K562 (cell line): ENCODE measurements at regions not wholly inside any gene's neighbourhood (a gene's known extent, or its start where the extent isn't known, plus 50 kb on each side); places are given as distances from the start of the nearest gene placed in this dataset.

Experiments
- ATAC-seq: fragments of 200-7000 bp; cut with Tn5 transposase; 3 replicates; pipeline ENCODE4 v1.9.1; 2020; ENCODE audit warnings: moderate library complexity
- BruUV-seq: library from RNA; stranded (reverse); fragments of 400-500 nt; replicated peaks from 2 replicates; lab custom pipeline; 2021; lab: Mats Ljungman, UMichigan
- CTCF ChIA-PET: fragments of 300-600 bp; formaldehyde crosslinking; extraction: SDS; loops from one replicate; lab custom pipeline; 2021; ENCODE audit warnings: low intra/inter-chr PET ratio; lab: Yijun Ruan, JAX
- POLR2A ChIA-PET: fragments of 300-600, 350-650 bp; sonication (Branson Sonifier 250); formaldehyde crosslinking; extraction: SDS; loops from one replicate; lab custom pipeline; 2021; ENCODE audit warnings: antibody characterized with exemption, inconsistent platforms; lab: Yijun Ruan, JAX
- DNase-seq, 4 experiments: peaks; one replicate each; pipeline versions ENCODE4 v3.0.0 to v3.0.0-alpha.2; 2011 to 2018; ENCODE audit warnings: low spot score in 3 of 4, mixed read lengths in 3 of 4; ENCODE audit errors: extremely low read depth in 1 of 4
- FAIRE-seq: peaks from 2 replicates; lab custom pipeline; 2011; peaks lifted over from hg19 to GRCh38; lab: Jason Lieb, UNC
- H2AFZ ChIP-seq: 2 replicates; pipeline ENCODE4 v1.6.0; 2011; ENCODE audit warnings: low read depth, low read length, control low read depth, inconsistent platforms
- H3K27ac ChIP-seq: fragments of 200-600 bp; 3 replicates; pipeline ENCODE4 v1.8.0; 2011; ENCODE audit warnings: low read depth, mild to moderate bottlenecking, control low read depth, inconsistent platforms, low read length, moderate library complexity, mixed read lengths; ENCODE audit errors: extremely low read depth
- H3K27me3 ChIP-seq, 2 experiments: fragments of 300-600 bp in 1 of 2; 2 replicates in 1 of 2; 3 replicates in 1 of 2; pipeline versions ENCODE4 v1.6.0 to v1.8.0; 2011; ENCODE audit warnings: inconsistent platforms in 2 of 2, low read length in 2 of 2, mild to moderate bottlenecking in 1 of 2, mixed read lengths in 1 of 2, moderate library complexity in 1 of 2; ENCODE audit not compliant: control insufficient read depth in 2 of 2, insufficient read depth in 2 of 2
- H3K36me3 ChIP-seq: fragments of 300-600 bp; 3 replicates; pipeline ENCODE4 v1.8.0; 2011; ENCODE audit warnings: mild to moderate bottlenecking, low read length, inconsistent platforms; ENCODE audit not compliant: control insufficient read depth, insufficient read depth
- H3K4me1 ChIP-seq, 2 experiments: fragments of 200-600 bp in 1 of 2; replicated peaks in 1 of 2; 2 replicates in 1 of 2; 3 replicates in 1 of 2; pipeline versions ENCODE4 v1.5.1 to v1.8.0; 2011; ENCODE audit warnings: inconsistent platforms in 2 of 2, low read length in 2 of 2, mild to moderate bottlenecking in 1 of 2, mixed read lengths in 1 of 2, moderate library complexity in 1 of 2; ENCODE audit not compliant: control insufficient read depth in 2 of 2, insufficient read depth in 2 of 2
- H3K4me2 ChIP-seq: 2 replicates; pipeline ENCODE4 v1.6.1; 2011; ENCODE audit warnings: low read length, control low read depth, inconsistent platforms, mixed read lengths; ENCODE audit not compliant: insufficient read depth
- H3K4me3 ChIP-seq: fragments of 200-600 bp; sonication (generic), shearing (Covaris generic); 2 replicates; pipeline ENCODE4 v1.5.1; 2016; ENCODE audit warnings: control low read depth, inconsistent platforms
- H3K79me2 ChIP-seq: fragments of 200-600 bp; 3 replicates; pipeline ENCODE4 v1.8.0; 2011; ENCODE audit warnings: low read length, inconsistent platforms; ENCODE audit not compliant: control insufficient read depth, insufficient read depth
- H3K9ac ChIP-seq, 2 experiments: 2 replicates each; pipeline versions ENCODE4 v1.6.0 to v1.6.1; 2011; ENCODE audit warnings: low read depth in 2 of 2, low read length in 2 of 2, control low read depth in 1 of 2, inconsistent platforms in 1 of 2, mild to moderate bottlenecking in 1 of 2, mixed read lengths in 1 of 2; ENCODE audit not compliant: insufficient read depth in 1 of 2
- H3K9me1 ChIP-seq: one replicate; pipeline ENCODE4 v1.6.0; 2011; ENCODE audit warnings: inconsistent platforms, mild to moderate bottlenecking, low read length, moderate library complexity; ENCODE audit not compliant: control insufficient read depth, insufficient read depth
- H3K9me3 ChIP-seq: replicated peaks from 2 replicates; pipeline ENCODE4 v1.5.1; 2011; ENCODE audit warnings: low read depth, low read length, inconsistent platforms; ENCODE audit not compliant: control insufficient read depth, insufficient read depth
- H4K20me1 ChIP-seq: replicated peaks from 2 replicates; pipeline ENCODE4 v1.6.1; 2011; ENCODE audit warnings: low read length, inconsistent platforms, mixed read lengths; ENCODE audit not compliant: control insufficient read depth, insufficient read depth
- CAMTA2 ChIP-seq: fragments of 250-450 bp; sonication (Bioruptor Pico); conservative IDR thresholded peaks from 2 replicates; pipeline ENCODE4 v1.5.1; 2022
- CBX8 ChIP-seq: fragments of 200-600 bp; sonication (generic); IDR thresholded peaks from 2 replicates; pipeline ENCODE4 v1.6.1; 2012; ENCODE audit warnings: borderline replicate concordance, mixed run types, low read depth, mild to moderate bottlenecking, moderate library complexity, mixed read lengths, low read length, control low read depth, inconsistent platforms; ENCODE audit not compliant: poor library complexity, severe bottlenecking; ENCODE audit errors: extremely low read depth
- CEBPG ChIP-seq, 3 experiments: fragments of 200-800 bp in 1 of 3; sonication (Bioruptor generic) in 1 of 3; sonication (generic) in 1 of 3; formaldehyde crosslinking in 1 of 3; IDR thresholded peaks in 2 of 3; conservative IDR thresholded peaks in 1 of 3; 2 replicates each; pipeline versions ENCODE4 v1.6.1 to v1.8.0; 2016 to 2022; ENCODE audit warnings: missing compliant biosample characterization in 2 of 3, missing genetic modification characterization in 2 of 3, mild to moderate bottlenecking in 1 of 3, missing genetic modification reagents in 1 of 3
- ESRRB ChIP-seq: fragments of 250-450 bp; sonication (Bioruptor Pico); IDR thresholded peaks from 2 replicates; pipeline ENCODE4 v1.5.0; 2020; ENCODE audit warnings: mild to moderate bottlenecking, moderate library complexity, borderline replicate concordance
- HMGN3 ChIP-seq: IDR thresholded peaks from 2 replicates; pipeline ENCODE4 v1.6.1; 2011; ENCODE audit warnings: borderline replicate concordance, low read depth, mild to moderate bottlenecking, mixed read lengths, low read length; ENCODE audit not compliant: insufficient read length; ENCODE audit errors: extremely low read depth
- KLF16 ChIP-seq: IDR thresholded peaks from 2 replicates; pipeline ENCODE4 v1.6.1; 2016; ENCODE audit warnings: antibody characterized with exemption
- NFATC3 ChIP-seq: fragments of 450-650 bp; IDR thresholded peaks from 2 replicates; pipeline ENCODE4 v1.6.1; 2017; ENCODE audit warnings: mild to moderate bottlenecking
- PHTF2 ChIP-seq: fragments of 250-450 bp; sonication (Bioruptor Pico); IDR thresholded peaks from 2 replicates; pipeline ENCODE4 v1.5.0; 2021; ENCODE audit warnings: mild to moderate bottlenecking
- POLR2B ChIP-seq: fragments of 450-650 bp; IDR thresholded peaks from 2 replicates; pipeline ENCODE4 v1.6.1; 2018; ENCODE audit warnings: low read depth; ENCODE audit not compliant: partially characterized antibody
- RBBP5 ChIP-seq: fragments of 200-600 bp; sonication (generic); IDR thresholded peaks from 2 replicates; pipeline ENCODE4 v1.6.1; 2012; ENCODE audit warnings: borderline replicate concordance, mild to moderate bottlenecking, low read length, control low read depth, inconsistent platforms; ENCODE audit not compliant: insufficient read depth, poor library complexity, severe bottlenecking
- SLC30A9 ChIP-seq: fragments of 250-450 bp; sonication (Bioruptor Pico); IDR thresholded peaks from 2 replicates; pipeline ENCODE4 v1.8.0; 2022; ENCODE audit warnings: mild to moderate bottlenecking, moderate library complexity
- SMAD3 ChIP-seq: fragments of 450-650 bp; formaldehyde crosslinking; conservative IDR thresholded peaks from 2 replicates; pipeline ENCODE4 v1.4.0; 2020; ENCODE audit warnings: mild to moderate bottlenecking
- SRSF3 ChIP-seq: fragments of 200-400 bp; formaldehyde crosslinking; IDR thresholded peaks from 2 replicates; pipeline ENCODE4 v1.6.1; 2016; ENCODE audit warnings: mild to moderate bottlenecking, low read length, moderate library complexity; ENCODE audit not compliant: insufficient read depth
- TBP ChIP-seq: optimal IDR thresholded peaks from 2 replicates; pipeline ENCODE3; 2011; ENCODE audit warnings: low read depth, low read length, improper control_type of control experiment
- THRAP3 ChIP-seq: fragments of 450-650 bp; IDR thresholded peaks from 2 replicates; pipeline ENCODE4 v1.6.1; 2016; ENCODE audit warnings: mild to moderate bottlenecking, inconsistent platforms, borderline replicate concordance
- ZFP1 ChIP-seq: fragments of 450-650 bp; formaldehyde crosslinking; IDR thresholded peaks from 2 replicates; pipeline ENCODE4 v1.4.0; 2020; ENCODE audit warnings: mild to moderate bottlenecking, mixed read lengths
- ZNF12 ChIP-seq: sonication (generic); formaldehyde crosslinking; IDR thresholded peaks from 2 replicates; pipeline ENCODE4 v1.4.0; 2020; ENCODE audit warnings: mild to moderate bottlenecking, missing genetic modification reagents
- ZNF583 ChIP-seq: fragments of 250-450 bp; sonication (Bioruptor Pico); IDR thresholded peaks from 2 replicates; pipeline ENCODE4 v1.4.0; 2020
- ZNF77 ChIP-seq: fragments of 250-450 bp; sonication (Bioruptor Pico); IDR thresholded peaks from 2 replicates; pipeline ENCODE4 v1.5.0; 2020
- ZSCAN29 ChIP-seq: fragments of 450-650 bp; IDR thresholded peaks from 2 replicates; pipeline ENCODE4 v1.6.1; 2017
- WGBS: fragments of 100-300 bp; shearing (Covaris generic); methylation state at CpG from one replicate; pipeline ENCODE4 v1.1.6; 2016; ENCODE audit warnings: low coverage, mixed read lengths; ENCODE audit not compliant: insufficient coverage; ENCODE audit errors: missing lambda C conversion rate; 5-methylcytosine and 5-hydroxymethylcytosine counted together
- in situ Hi-C: fragments of 300-500 bp; cut with MboI; formaldehyde crosslinking; loops from 4 replicates; pipeline ENCODE4 v1.15.0; 2018; ENCODE audit warnings: inconsistent platforms, mixed read lengths
- intact Hi-C: fragments of 100-400 bp; cut with micrococcal nuclease; formaldehyde crosslinking; loops from 2 replicates; pipeline ENCODE4 v1.14.2; 2022

DNA sequence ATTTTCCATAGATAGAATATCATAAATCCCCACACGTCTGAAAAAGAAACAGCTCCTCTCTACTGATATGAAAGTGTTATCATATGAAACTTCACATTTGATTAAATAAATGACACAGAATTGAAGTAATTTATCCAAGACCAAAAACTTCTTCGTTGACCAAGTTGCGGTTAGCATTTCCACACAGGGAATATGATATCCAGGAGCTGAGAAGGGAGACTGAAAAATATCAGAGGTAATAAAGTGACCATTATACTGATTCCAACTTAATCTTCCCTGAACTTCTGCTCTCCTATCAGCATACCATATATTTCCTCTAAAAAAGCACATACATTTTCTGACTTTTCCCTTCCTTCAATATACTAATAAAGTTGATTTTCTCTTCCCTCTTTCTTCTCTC, 356.2 kb upstream of the CHST9 start:
- no peak overlapping the region for H3K4me3 ChIP-seq

GRCh38 chr18:27540111-27540510, 355.0 kb upstream of the CHST9 start:
- Histone ChIP-seq H3K27ac (no peak overlapping the region), H3K9ac (no peak overlapping the region), H3K9me3 (no peaks in the 10 kb centered on the region; the same call in 1 of the 2 replicates), H2AFZ (no peak overlapping the region), H3K27me3 (no peaks in the 10 kb centered on the region), H3K9me1 (no peaks in the 10 kb centered on the region), H3K79me2 (no peaks in the 10 kb centered on the region), H3K4me3 (no peak overlapping the region), H4K20me1 (no peaks in the 10 kb centered on the region), H3K36me3 (no peaks in the 10 kb centered on the region), H3K4me1 (no peaks in the 10 kb centered on the region), H3K4me2 (no peak overlapping the region)
- no TSS peak for BruUV-seq
- no peak for DNase-seq
- WGBS = 0% methylated on average over 6 of the region's 6 CpGs
- TF ChIP-seq NFATC3 (no peak), ESRRB (no peak), HMGN3 (no peak), SLC30A9 (no peak), PHTF2 (CRISPR knock-in tag) (no peak)
- CTCF ChIA-PET = no interaction called here
- no peak for FAIRE-seq
- intact Hi-C loops = no loop called here
- no peak for ATAC-seq
- POLR2A ChIA-PET = no interaction called here
- in situ Hi-C loops = no loop called here

More for the DNA sequence above, 356.2 kb upstream of the CHST9 start:
- Histone ChIP-seq H3K27me3 (no peaks in the 10 kb centered on the region), H3K79me2 (no peaks in the 10 kb centered on the region), H3K9me3 (no peaks in the 10 kb centered on the region), H3K36me3 (no peaks in the 10 kb centered on the region), H3K27ac (no peak overlapping the region), H3K9ac (no peak overlapping the region), H3K4me2 (no peak overlapping the region), H3K9me1 (no peaks in the 10 kb centered on the region), H3K4me1 (no peaks in the 10 kb centered on the region), H4K20me1 (no peaks in the 10 kb centered on the region), H2AFZ (no peak overlapping the region)
- CTCF ChIA-PET = no interaction called here
- TF ChIP-seq SRSF3 = no peak
- no peak for TF ChIP-seq CEBPG (CRISPR knock-in tag; IDR thresholded peaks at IDR 0.05)
- no peak for TF ChIP-seq CEBPG (tag; conservative IDR thresholded peaks at IDR 0.05 in 1 of 2, IDR thresholded peaks at IDR 0.05 in 1 of 2)
- no peak for TF ChIP-seq ZSCAN29
- TF ChIP-seq RBBP5 = no peak
- no peak for TF ChIP-seq KLF16
- TF ChIP-seq ZNF583 = no peak
- TF ChIP-seq ZFP1 (CRISPR knock-in tag) = no peak
- TF ChIP-seq POLR2B = no peak
- no peak for TF ChIP-seq THRAP3
- no peak for TF ChIP-seq TBP
- TF ChIP-seq CBX8 = no peak
- no peak for TF ChIP-seq CAMTA2
- TF ChIP-seq ZNF77 = no peak
- no peak for TF ChIP-seq ZNF12 (CRISPR knock-in tag)
- TF ChIP-seq SMAD3 = no peak
- 0% methylated on average over 3 of the region's 3 CpGs for WGBS
- FAIRE-seq (no peak), ATAC-seq (no peak), DNase-seq (no peak)
- in situ Hi-C loops = no loop called here
- no TSS peak for BruUV-seq
- POLR2A ChIA-PET = no interaction called here
- intact Hi-C loops = no loop called here
